ENCODE measurements at regions not wholly inside any gene's neighbourhood (a gene's known extent, or its start where the extent isn't known, plus 50 kb on each side); places are given as distances from the start of the nearest gene placed in this dataset.
A peak's percentile ranks its signal among the peaks of the same experiment; 100 is the strongest.

GRCh38 chr3:72444656-72445223 lies 403.5 kb downstream of the SHQ1 start:
- no peak overlapping the region for H3K27ac ChIP-seq (ENCODE audit: low read depth in 1 of 2, low read length in 1 of 2)
- H3K4me1 ChIP-seq (ENCODE audit: control insufficient read depth in 5 of 5, insufficient read depth in 5 of 5, low read length in 5 of 5), result peaks cover 0 to 18% (median 6%) of the 10 kb centered on the region in 5 donors
- H3K9me3 ChIP-seq (ENCODE audit: control insufficient read depth in 4 of 4, insufficient read depth in 3 of 4, low read length in 3 of 4), result no peaks in the 10 kb centered on the region
- H3K27me3 ChIP-seq (ENCODE audit: control insufficient read depth in 3 of 3, insufficient read depth in 3 of 3, low read length in 2 of 3), result no peaks in the 10 kb centered on the region
- H3K9ac ChIP-seq (ENCODE audit: insufficient read depth in 1 of 2, low read length in 2 of 2), result no peak overlapping the region
- ATAC-seq (ENCODE audit: insufficient read depth, low FRiP score) (no peak), DNase-seq (peak in 1 of 3 donors; percentile 13)
- 48 to 57% methylated on average over 7 of the region's 7 CpGs for WGBS, 2 donors
- peaks cover 0 to 3% (median 0%) of the 10 kb centered on the region in 4 donors for H3K36me3 ChIP-seq (ENCODE audit: control insufficient read depth in 4 of 4, insufficient read depth in 4 of 4, low read length in 4 of 4)
- no peak for TF ChIP-seq CTCF (IDR thresholded peaks at IDR 0.05; ENCODE audit: control extremely low read depth, extremely low read depth)
- H3K4me3 ChIP-seq, result no peak overlapping the region

- ATAC-seq (ENCODE audit: insufficient read depth, low FRiP score), result no peak
- no peak overlapping the region for H3K4me3 ChIP-seq
- no peak for DNase-seq
- 60 to 78% methylated on average over 4 of the region's 4 CpGs for WGBS, 2 donors
- peaks cover 0 to 22% (median 8%) of the 10 kb centered on the region in 5 donors for H3K4me1 ChIP-seq (ENCODE audit: control insufficient read depth in 5 of 5, insufficient read depth in 5 of 5, low read length in 5 of 5)
- no peaks in the 10 kb centered on the region for H3K9me3 ChIP-seq (ENCODE audit: control insufficient read depth in 4 of 4, insufficient read depth in 3 of 4, low read length in 3 of 4)
- H3K27me3 ChIP-seq (ENCODE audit: control insufficient read depth in 3 of 3, insufficient read depth in 3 of 3, low read length in 2 of 3), result no peaks in the 10 kb centered on the region
- no peak overlapping the region for H3K27ac ChIP-seq (ENCODE audit: low read depth in 1 of 2, low read length in 1 of 2)
- H3K36me3 ChIP-seq (ENCODE audit: control insufficient read depth in 4 of 4, insufficient read depth in 4 of 4, low read length in 4 of 4), result peaks cover 0 to 6% (median 3%) of the 10 kb centered on the region in 4 donors
- no peak overlapping the region for H3K9ac ChIP-seq (ENCODE audit: insufficient read depth in 1 of 2, low read length in 2 of 2)
- no peak for TF ChIP-seq CTCF (IDR thresholded peaks at IDR 0.05; ENCODE audit: control extremely low read depth, extremely low read depth)
These were observed 405.5 kb downstream of the SHQ1 start for GRCh38 chr3:72442759-72443158.

GRCh38 chr3:72441284-72441994 lies 406.8 kb downstream of the SHQ1 start:
- WGBS, 2 donors, result 83 to 86% methylated on average over 5 of the region's 5 CpGs
- DNase-seq (no peak), ATAC-seq (ENCODE audit: insufficient read depth, low FRiP score) (no peak)
- Histone ChIP-seq H3K27me3 (ENCODE audit: control insufficient read depth in 3 of 3, insufficient read depth in 3 of 3, low read length in 2 of 3) (no peaks in the 10 kb centered on the region), H3K9ac (ENCODE audit: insufficient read depth in 1 of 2, low read length in 2 of 2) (no peak overlapping the region), H3K36me3 (ENCODE audit: control insufficient read depth in 4 of 4, insufficient read depth in 4 of 4, low read length in 4 of 4) (peaks cover 0 to 4% (median 3%) of the 10 kb centered on the region in 4 donors), H3K4me3 (no peak overlapping the region), H3K9me3 (ENCODE audit: control insufficient read depth in 4 of 4, insufficient read depth in 3 of 4, low read length in 3 of 4) (no peaks in the 10 kb centered on the region), H3K4me1 (ENCODE audit: control insufficient read depth in 5 of 5, insufficient read depth in 5 of 5, low read length in 5 of 5) (peaks cover 0 to 22% (median 8%) of the 10 kb centered on the region in 5 donors), H3K27ac (ENCODE audit: low read depth in 1 of 2, low read length in 1 of 2) (no peak overlapping the region)
- no peak for TF ChIP-seq CTCF (IDR thresholded peaks at IDR 0.05; ENCODE audit: control extremely low read depth, extremely low read depth)
